ENCODE measurements at regions not wholly inside any gene's neighbourhood (a gene's known extent, or its start where the extent isn't known, plus 50 kb on each side); places are given as distances from the start of the nearest gene placed in this dataset.

GRCh38 chr4:81687471-81687870 is 215.8 kb upstream of the RASGEF1B start:
- TF ChIP-seq, protein P1, sequence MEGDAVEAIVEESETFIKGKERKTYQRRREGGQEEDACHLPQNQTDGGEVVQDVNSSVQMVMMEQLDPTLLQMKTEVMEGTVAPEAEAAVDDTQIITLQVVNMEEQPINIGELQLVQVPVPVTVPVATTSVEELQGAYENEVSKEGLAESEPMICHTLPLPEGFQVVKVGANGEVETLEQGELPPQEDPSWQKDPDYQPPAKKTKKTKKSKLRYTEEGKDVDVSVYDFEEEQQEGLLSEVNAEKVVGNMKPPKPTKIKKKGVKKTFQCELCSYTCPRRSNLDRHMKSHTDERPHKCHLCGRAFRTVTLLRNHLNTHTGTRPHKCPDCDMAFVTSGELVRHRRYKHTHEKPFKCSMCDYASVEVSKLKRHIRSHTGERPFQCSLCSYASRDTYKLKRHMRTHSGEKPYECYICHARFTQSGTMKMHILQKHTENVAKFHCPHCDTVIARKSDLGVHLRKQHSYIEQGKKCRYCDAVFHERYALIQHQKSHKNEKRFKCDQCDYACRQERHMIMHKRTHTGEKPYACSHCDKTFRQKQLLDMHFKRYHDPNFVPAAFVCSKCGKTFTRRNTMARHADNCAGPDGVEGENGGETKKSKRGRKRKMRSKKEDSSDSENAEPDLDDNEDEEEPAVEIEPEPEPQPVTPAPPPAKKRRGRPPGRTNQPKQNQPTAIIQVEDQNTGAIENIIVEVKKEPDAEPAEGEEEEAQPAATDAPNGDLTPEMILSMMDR (IDR thresholded peaks at IDR 0.05; ENCODE audit: low read length), result no peak
- TF ChIP-seq EZH2 (IDR thresholded peaks at IDR 0.05; ENCODE audit: borderline replicate concordance, low read length), result no peak
- H3K27ac ChIP-seq (ENCODE audit: low read depth, low read length, poor library complexity, severe bottlenecking), result no peak overlapping the region
- H3K79me2 ChIP-seq (ENCODE audit: insufficient read depth, low read length), result no peaks in the 10 kb centered on the region
- no peaks in the 10 kb centered on the region for H4K20me1 ChIP-seq (ENCODE audit: insufficient read depth, low read length)
- H3K4me3 ChIP-seq (ENCODE audit: low read depth, low read length, poor library complexity, severe bottlenecking), result no peak overlapping the region
- H3K27me3 ChIP-seq (ENCODE audit: insufficient read depth, low read length), result no peaks in the 10 kb centered on the region
- H3K9me2 ChIP-seq (ENCODE audit: low read depth, low read length), result no peaks in the 10 kb centered on the region
- H3K9ac ChIP-seq (ENCODE audit: low read length), result no peak overlapping the region
- H2AFZ ChIP-seq (ENCODE audit: low read length), result no peak overlapping the region
- no peaks in the 10 kb centered on the region for H3F3A ChIP-seq (ENCODE audit: insufficient read depth, low read length)
- H3K4me2 ChIP-seq (ENCODE audit: low read length), result no peak overlapping the region
- H3K36me3 ChIP-seq (ENCODE audit: insufficient read depth, low read length), result no peaks in the 10 kb centered on the region
- H3K4me1 ChIP-seq (ENCODE audit: insufficient read depth, low read length, severe bottlenecking), result peaks cover 14% of the 10 kb centered on the region
- H3K9me3 ChIP-seq (ENCODE audit: low read length), result no peaks in the 10 kb centered on the region

DNA sequence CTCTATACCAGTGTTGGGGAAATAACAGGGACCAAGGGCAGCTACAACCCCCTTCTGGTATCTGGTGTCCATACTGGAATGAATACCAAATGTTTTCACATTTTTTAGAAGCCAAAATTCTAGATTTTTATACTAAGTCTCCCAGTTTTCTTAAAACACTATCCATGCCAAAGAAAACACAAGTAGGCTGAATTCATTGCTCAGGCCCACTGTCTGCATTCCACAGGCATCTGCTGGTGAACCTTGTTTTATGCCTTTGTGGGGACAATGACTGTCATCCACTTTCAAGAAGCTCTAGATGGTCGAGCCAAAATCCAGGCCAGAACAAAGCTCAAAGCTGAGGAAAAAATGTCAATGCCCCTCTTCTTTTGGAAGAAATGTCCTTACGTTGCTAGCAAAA is 213.4 kb upstream of the RASGEF1B start:
- no peaks in the 10 kb centered on the region for H4K20me1 ChIP-seq (ENCODE audit: insufficient read depth, low read length)
- no peaks in the 10 kb centered on the region for H3K27me3 ChIP-seq (ENCODE audit: insufficient read depth, low read length)
- no peak overlapping the region for H3K27ac ChIP-seq (ENCODE audit: low read depth, low read length, poor library complexity, severe bottlenecking)
- no peak overlapping the region for H3K4me2 ChIP-seq (ENCODE audit: low read length)
- peaks cover 6% of the 10 kb centered on the region for H3K4me1 ChIP-seq (ENCODE audit: insufficient read depth, low read length, severe bottlenecking)
- no peak overlapping the region for H3K4me3 ChIP-seq (ENCODE audit: low read depth, low read length, poor library complexity, severe bottlenecking)
- H3F3A ChIP-seq (ENCODE audit: insufficient read depth, low read length), result no peaks in the 10 kb centered on the region
- H3K9ac ChIP-seq (ENCODE audit: low read length), result no peak overlapping the region
- H3K79me2 ChIP-seq (ENCODE audit: insufficient read depth, low read length), result no peaks in the 10 kb centered on the region
- H2AFZ ChIP-seq (ENCODE audit: low read length), result no peak overlapping the region
- TF ChIP-seq, protein P1 (IDR thresholded peaks at IDR 0.05; ENCODE audit: low read length), result no peak
- TF ChIP-seq EZH2 (IDR thresholded peaks at IDR 0.05; ENCODE audit: borderline replicate concordance, low read length), result no peak
- H3K36me3 ChIP-seq (ENCODE audit: insufficient read depth, low read length), result no peaks in the 10 kb centered on the region
- H3K9me3 ChIP-seq (ENCODE audit: low read length), result no peaks in the 10 kb centered on the region
- no peaks in the 10 kb centered on the region for H3K9me2 ChIP-seq (ENCODE audit: low read depth, low read length)

- Histone ChIP-seq H3K79me2 (ENCODE audit: insufficient read depth, low read length) (no peaks in the 10 kb centered on the region), H2AFZ (ENCODE audit: low read length) (no peak overlapping the region), H3K9me3 (ENCODE audit: low read length) (no peaks in the 10 kb centered on the region), H3K36me3 (ENCODE audit: insufficient read depth, low read length) (no peaks in the 10 kb centered on the region), H3K9me2 (ENCODE audit: low read depth, low read length) (no peaks in the 10 kb centered on the region), H3K27ac (ENCODE audit: low read depth, low read length, poor library complexity, severe bottlenecking) (no peak overlapping the region), H3K4me3 (ENCODE audit: low read depth, low read length, poor library complexity, severe bottlenecking) (no peak overlapping the region), H4K20me1 (ENCODE audit: insufficient read depth, low read length) (no peaks in the 10 kb centered on the region), H3K9ac (ENCODE audit: low read length) (no peak overlapping the region), H3K27me3 (ENCODE audit: insufficient read depth, low read length) (no peaks in the 10 kb centered on the region), H3F3A (ENCODE audit: insufficient read depth, low read length) (no peaks in the 10 kb centered on the region), H3K4me1 (ENCODE audit: insufficient read depth, low read length, severe bottlenecking) (peaks cover 6% of the 10 kb centered on the region), H3K4me2 (ENCODE audit: low read length) (no peak overlapping the region)
- TF ChIP-seq EZH2 (IDR thresholded peaks at IDR 0.05; ENCODE audit: borderline replicate concordance, low read length), result no peak
- TF ChIP-seq, protein P1 (IDR thresholded peaks at IDR 0.05; ENCODE audit: low read length), result no peak
Measured at GRCh38 chr4:81684352-81684751, 212.6 kb upstream of the RASGEF1B start.

All from OCI-LY1 (cell line).